ENCODE measurements at regions not wholly inside any gene's neighbourhood (a gene's known extent, or its start where the extent isn't known, plus 50 kb on each side); places are given as distances from the start of the nearest gene placed in this dataset.

DNA sequence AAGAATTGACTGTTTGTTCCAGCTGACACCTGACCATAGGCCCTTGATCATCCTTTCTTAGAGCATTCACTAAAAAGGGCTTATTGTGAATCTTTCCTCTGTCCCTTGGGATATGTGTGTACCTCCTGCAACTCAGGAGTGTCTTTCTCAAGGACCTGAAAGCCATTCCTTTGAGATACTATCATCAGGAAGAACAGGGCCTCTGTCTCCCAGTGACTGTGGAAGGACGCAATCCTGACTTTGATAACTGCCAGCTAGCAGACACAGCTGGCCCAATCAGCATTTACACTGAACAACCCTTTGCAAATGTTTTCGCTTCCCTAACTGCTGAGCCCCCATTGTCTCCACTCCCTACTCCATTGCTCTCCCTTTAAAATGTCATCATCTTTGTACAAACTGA lies 144.4 kb downstream of the RMI1 start:
- Histone ChIP-seq H3K4me2 (no peak overlapping the region), H2AFZ (ENCODE audit: low read depth) (no peak overlapping the region), H3K4me3 (ENCODE audit: low read depth in 2 of 2, low read length in 1 of 2) (no peak overlapping the region), H3K9me3 (no peaks in the 10 kb centered on the region), H3K9ac (no peak overlapping the region), H3K79me2 (ENCODE audit: insufficient read depth) (no peaks in the 10 kb centered on the region), H3K36me3 (replicated peaks in 1 of 2; ENCODE audit: control insufficient read depth in 1 of 2, insufficient read depth in 2 of 2, low read length in 1 of 2) (no peaks in the 10 kb centered on the region), H3K4me1 (ENCODE audit: control insufficient read depth in 1 of 2, insufficient read depth in 2 of 2, low read depth in 1 of 2, low read length in 1 of 2) (peaks cover 0 to 19% of the 10 kb centered on the region in 2 experiments; a peak in 2 of 4 replicates), H3K27ac (ENCODE audit: low read depth in 2 of 2, low read length in 1 of 2) (no peak overlapping the region), H4K20me1 (ENCODE audit: insufficient read depth) (no peaks in the 10 kb centered on the region), H3F3A (replicated peaks; ENCODE audit: insufficient read depth) (no peaks in the 10 kb centered on the region), H3K27me3 (ENCODE audit: insufficient read depth) (no peaks in the 10 kb centered on the region), H3K9me2 (no peaks in the 10 kb centered on the region)
- DNase-seq = no peak
- TF ChIP-seq RXRA (IDR thresholded peaks at IDR 0.05; ENCODE audit: borderline replicate concordance, low read depth) (no peak), SMC3 (IDR thresholded peaks at IDR 0.05; ENCODE audit: low read depth, low read length) (no peak), NFIC (IDR thresholded peaks at IDR 0.05; ENCODE audit: borderline replicate concordance) (no peak), CHD2 (IDR thresholded peaks at IDR 0.05; ENCODE audit: low read length, partially characterized antibody) (no peak), POLR2AphosphoS5 (IDR thresholded peaks at IDR 0.05; ENCODE audit: low read depth, low read length) (no peak), ELF1 (IDR thresholded peaks at IDR 0.05) (no peak), NRF1 (IDR thresholded peaks at IDR 0.05; ENCODE audit: low read depth, low read length) (no peak), JUND (IDR thresholded peaks at IDR 0.05) (no peak)
- TF ChIP-seq, protein P1, sequence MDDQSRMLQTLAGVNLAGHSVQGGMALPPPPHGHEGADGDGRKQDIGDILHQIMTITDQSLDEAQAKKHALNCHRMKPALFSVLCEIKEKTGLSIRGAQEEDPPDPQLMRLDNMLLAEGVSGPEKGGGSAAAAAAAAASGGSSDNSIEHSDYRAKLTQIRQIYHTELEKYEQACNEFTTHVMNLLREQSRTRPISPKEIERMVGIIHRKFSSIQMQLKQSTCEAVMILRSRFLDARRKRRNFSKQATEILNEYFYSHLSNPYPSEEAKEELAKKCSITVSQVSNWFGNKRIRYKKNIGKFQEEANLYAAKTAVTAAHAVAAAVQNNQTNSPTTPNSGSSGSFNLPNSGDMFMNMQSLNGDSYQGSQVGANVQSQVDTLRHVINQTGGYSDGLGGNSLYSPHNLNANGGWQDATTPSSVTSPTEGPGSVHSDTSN (IDR thresholded peaks at IDR 0.05) = no peak
- TF ChIP-seq, protein P2, sequence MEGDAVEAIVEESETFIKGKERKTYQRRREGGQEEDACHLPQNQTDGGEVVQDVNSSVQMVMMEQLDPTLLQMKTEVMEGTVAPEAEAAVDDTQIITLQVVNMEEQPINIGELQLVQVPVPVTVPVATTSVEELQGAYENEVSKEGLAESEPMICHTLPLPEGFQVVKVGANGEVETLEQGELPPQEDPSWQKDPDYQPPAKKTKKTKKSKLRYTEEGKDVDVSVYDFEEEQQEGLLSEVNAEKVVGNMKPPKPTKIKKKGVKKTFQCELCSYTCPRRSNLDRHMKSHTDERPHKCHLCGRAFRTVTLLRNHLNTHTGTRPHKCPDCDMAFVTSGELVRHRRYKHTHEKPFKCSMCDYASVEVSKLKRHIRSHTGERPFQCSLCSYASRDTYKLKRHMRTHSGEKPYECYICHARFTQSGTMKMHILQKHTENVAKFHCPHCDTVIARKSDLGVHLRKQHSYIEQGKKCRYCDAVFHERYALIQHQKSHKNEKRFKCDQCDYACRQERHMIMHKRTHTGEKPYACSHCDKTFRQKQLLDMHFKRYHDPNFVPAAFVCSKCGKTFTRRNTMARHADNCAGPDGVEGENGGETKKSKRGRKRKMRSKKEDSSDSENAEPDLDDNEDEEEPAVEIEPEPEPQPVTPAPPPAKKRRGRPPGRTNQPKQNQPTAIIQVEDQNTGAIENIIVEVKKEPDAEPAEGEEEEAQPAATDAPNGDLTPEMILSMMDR (IDR thresholded peaks at IDR 0.05) = no peak
- TF ChIP-seq, protein P3, sequence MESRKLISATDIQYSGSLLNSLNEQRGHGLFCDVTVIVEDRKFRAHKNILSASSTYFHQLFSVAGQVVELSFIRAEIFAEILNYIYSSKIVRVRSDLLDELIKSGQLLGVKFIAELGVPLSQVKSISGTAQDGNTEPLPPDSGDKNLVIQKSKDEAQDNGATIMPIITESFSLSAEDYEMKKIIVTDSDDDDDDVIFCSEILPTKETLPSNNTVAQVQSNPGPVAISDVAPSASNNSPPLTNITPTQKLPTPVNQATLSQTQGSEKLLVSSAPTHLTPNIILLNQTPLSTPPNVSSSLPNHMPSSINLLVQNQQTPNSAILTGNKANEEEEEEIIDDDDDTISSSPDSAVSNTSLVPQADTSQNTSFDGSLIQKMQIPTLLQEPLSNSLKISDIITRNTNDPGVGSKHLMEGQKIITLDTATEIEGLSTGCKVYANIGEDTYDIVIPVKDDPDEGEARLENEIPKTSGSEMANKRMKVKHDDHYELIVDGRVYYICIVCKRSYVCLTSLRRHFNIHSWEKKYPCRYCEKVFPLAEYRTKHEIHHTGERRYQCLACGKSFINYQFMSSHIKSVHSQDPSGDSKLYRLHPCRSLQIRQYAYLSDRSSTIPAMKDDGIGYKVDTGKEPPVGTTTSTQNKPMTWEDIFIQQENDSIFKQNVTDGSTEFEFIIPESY (IDR thresholded peaks at IDR 0.05; ENCODE audit: borderline replicate concordance, low read depth) = no peak
- ChIA-PET POLR2A (interaction anchor here (0.6 kb wide), 1 partner anchor 119 kb away, joined by 4 read pairs; no protein-coding TSS in a partner anchor), CTCF (interaction anchor here (2.1 kb wide), 1 partner anchor 48 kb away, joined by 9 read pairs; no protein-coding TSS in a partner anchor)
- 78% methylated on average over 2 of the region's 2 CpGs for WGBS (ENCODE audit: low lambda C conversion rate)

DNA sequence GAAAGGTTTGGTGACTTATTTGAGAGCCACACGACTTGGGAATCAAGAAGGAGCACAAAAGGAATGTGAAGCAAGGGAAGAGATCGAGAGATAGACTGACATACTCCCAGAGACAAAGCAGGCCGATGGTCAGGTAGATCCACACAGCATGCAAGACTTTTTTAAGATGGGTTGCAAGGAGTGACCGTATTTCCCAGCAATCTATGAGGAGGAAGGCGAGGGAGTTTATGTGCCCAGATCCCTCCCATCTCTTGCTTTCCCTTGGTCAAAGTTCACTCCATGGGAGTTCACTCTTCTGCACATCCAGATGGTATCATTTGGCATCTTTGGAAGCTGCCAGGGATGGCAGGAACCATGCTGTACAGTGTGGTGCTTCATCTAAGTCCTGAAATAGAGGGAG lies 148.9 kb downstream of the RMI1 start:
- no peaks in the 10 kb centered on the region for H3K79me2 ChIP-seq (ENCODE audit: insufficient read depth)
- ChIA-PET CTCF (interaction anchor here (1.2 kb wide), 1 partner anchor 44 kb away, joined by 4 read pairs; no protein-coding TSS in a partner anchor), POLR2A (no interaction called here)
- H3K27ac ChIP-seq (ENCODE audit: low read depth in 2 of 2, low read length in 1 of 2) = no peak overlapping the region
- TF ChIP-seq YY1 (IDR thresholded peaks at IDR 0.05; ENCODE audit: low read depth) = no peak
- no peak for TF ChIP-seq TAF1 (IDR thresholded peaks at IDR 0.05; ENCODE audit: borderline replicate concordance, low read depth, low read length)
- TF ChIP-seq JUND (IDR thresholded peaks at IDR 0.05) = no peak
- no peak for TF ChIP-seq FOSL2 (IDR thresholded peaks at IDR 0.05; ENCODE audit: borderline replicate concordance, low read depth)
- TF ChIP-seq NFIC (IDR thresholded peaks at IDR 0.05; ENCODE audit: borderline replicate concordance) = no peak
- DNase-seq = no peak
- H2AFZ ChIP-seq (ENCODE audit: low read depth) = no peak overlapping the region
- WGBS (ENCODE audit: low lambda C conversion rate) = 68% methylated on average over 5 of the region's 5 CpGs
- no peaks in the 10 kb centered on the region for H4K20me1 ChIP-seq (ENCODE audit: insufficient read depth)
- no peaks in the 10 kb centered on the region for H3F3A ChIP-seq (replicated peaks; ENCODE audit: insufficient read depth)
- no peaks in the 10 kb centered on the region for H3K27me3 ChIP-seq (ENCODE audit: insufficient read depth)
- H3K9ac ChIP-seq = no peak overlapping the region
- no peak overlapping the region for H3K4me3 ChIP-seq (ENCODE audit: low read depth in 2 of 2, low read length in 1 of 2)
- H3K9me3 ChIP-seq = no peaks in the 10 kb centered on the region
- H3K4me1 ChIP-seq (ENCODE audit: control insufficient read depth in 1 of 2, insufficient read depth in 2 of 2, low read depth in 1 of 2, low read length in 1 of 2) = no peaks in the 10 kb centered on the region; a peak in 2 of 4 replicates
- no peak overlapping the region for H3K4me2 ChIP-seq
- no peaks in the 10 kb centered on the region for H3K36me3 ChIP-seq (replicated peaks in 1 of 2; ENCODE audit: control insufficient read depth in 1 of 2, insufficient read depth in 2 of 2, low read length in 1 of 2)
- no peaks in the 10 kb centered on the region for H3K9me2 ChIP-seq

Data from SK-N-SH (cell line).